Psoas muscle (tissue), 7 donors: ENCODE measurements at regions not wholly inside any gene's neighbourhood (a gene's known extent, or its start where the extent isn't known, plus 50 kb on each side); places are given as distances from the start of the nearest gene placed in this dataset.

Source experiments
- ATAC-seq, 4 donors: fragments of 200-7000 bp; cut with Tn5 transposase; one replicate each; pipeline ENCODE4 v1.9.1; 2020; ENCODE audit warnings: moderate library complexity in 3 of 4, mild to moderate bottlenecking in 2 of 4
- DNase-seq, 2 donors: peaks; one replicate each; pipeline ENCODE4 v3.0.0-alpha.2; 2020
- H3K27ac ChIP-seq: fragments of 200-600 bp; one replicate; pipeline ENCODE4 v1.8.0; 2022
- H3K27me3 ChIP-seq, 3 donors: fragments of 200-600 bp in 1 of 3; one replicate each; pipeline versions ENCODE4 v1.6.1 to v1.8.0; 2013 to 2022; ENCODE audit warnings: low read length in 2 of 3, mild to moderate bottlenecking in 2 of 3, moderate library complexity in 1 of 3; ENCODE audit not compliant: insufficient read depth in 3 of 3
- H3K36me3 ChIP-seq, 2 donors: fragments of 200-600 bp in 1 of 2; one replicate each; pipeline versions ENCODE4 v1.6.1 to v1.8.0; 2013 to 2022; ENCODE audit warnings: low read depth in 1 of 2, mild to moderate bottlenecking in 1 of 2, moderate library complexity in 1 of 2; ENCODE audit not compliant: insufficient read depth in 1 of 2
- H3K4me1 ChIP-seq: fragments of 200-600 bp; one replicate; pipeline ENCODE4 v1.8.0; 2022
- H3K4me3 ChIP-seq: fragments of 200-600 bp; one replicate; pipeline ENCODE4 v1.8.0; 2022; ENCODE audit warnings: mild to moderate bottlenecking
- H3K9me3 ChIP-seq: fragments of 200-600 bp; one replicate; pipeline ENCODE4 v1.8.0; 2022
- WGBS, 3 donors: extraction: QIAGEN DNeasy Blood & Tissue Kit; methylation state at CpG; one replicate each; pipeline versions ENCODE4 v1.1.6 to v1.1.7; 2013; 5-methylcytosine and 5-hydroxymethylcytosine counted together
- intact Hi-C, 2 donors: fragments of 100-400 bp; cut with DNase I; formaldehyde crosslinking; loops; one replicate each; pipeline versions ENCODE4 v1.11.0 to v1.14.2; 2022
- TF ChIP-seq, protein P1 (sequence below): fragments of 200-600 bp; IDR thresholded peaks from one replicate; pipeline ENCODE4 v1.8.0; 2022; ENCODE audit warnings: antibody characterized with exemption
- donor health status: healthy with polysubstance abuse.
- donor health status: DM: no; HTN: no; CAD: no; lungs with moderate emphysema.
- donor health status: Bipolar disorder and iron deficiency.
- donor health status: healthy.
- donor health status: DM: yes; HTN: yes; CAD: no.
- donor health status: DM: no; HTN: no; CAD: no.
- donor health status: DM: yes; HTN: yes; CAD: no.

DNA sequence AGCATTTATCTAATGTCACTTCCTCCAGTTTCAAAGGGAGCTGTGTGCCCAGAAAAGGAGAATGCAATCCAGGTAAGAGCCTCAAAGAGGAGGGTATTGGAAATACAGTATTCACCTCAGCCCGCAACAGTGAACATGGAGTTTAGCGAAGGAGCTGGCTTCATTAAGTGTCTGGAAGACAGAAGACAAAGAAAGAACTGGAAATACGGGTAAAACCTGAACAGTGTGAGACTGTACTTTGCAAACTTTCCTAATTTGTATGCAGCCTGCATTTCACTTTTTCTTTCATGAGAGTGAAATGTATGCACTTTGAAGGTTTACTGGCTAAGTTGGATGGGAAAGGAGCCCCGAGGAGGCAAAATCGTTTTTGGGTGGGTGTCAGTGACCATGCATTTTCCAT is 478.4 kb downstream of the HS3ST3B1 start:
- H3K36me3 ChIP-seq = no peaks in the 10 kb centered on the region
- H3K4me1 ChIP-seq = no peaks in the 10 kb centered on the region
- ATAC-seq = no peak
- WGBS, 3 donors = 87 to 89% (median 87%) methylated on average over 5 of the region's 5 CpGs
- H3K27me3 ChIP-seq = no peaks in the 10 kb centered on the region
- no peak overlapping the region for H3K27ac ChIP-seq
- no peak overlapping the region for H3K4me3 ChIP-seq
- no peak for DNase-seq
- TF ChIP-seq, protein P1, sequence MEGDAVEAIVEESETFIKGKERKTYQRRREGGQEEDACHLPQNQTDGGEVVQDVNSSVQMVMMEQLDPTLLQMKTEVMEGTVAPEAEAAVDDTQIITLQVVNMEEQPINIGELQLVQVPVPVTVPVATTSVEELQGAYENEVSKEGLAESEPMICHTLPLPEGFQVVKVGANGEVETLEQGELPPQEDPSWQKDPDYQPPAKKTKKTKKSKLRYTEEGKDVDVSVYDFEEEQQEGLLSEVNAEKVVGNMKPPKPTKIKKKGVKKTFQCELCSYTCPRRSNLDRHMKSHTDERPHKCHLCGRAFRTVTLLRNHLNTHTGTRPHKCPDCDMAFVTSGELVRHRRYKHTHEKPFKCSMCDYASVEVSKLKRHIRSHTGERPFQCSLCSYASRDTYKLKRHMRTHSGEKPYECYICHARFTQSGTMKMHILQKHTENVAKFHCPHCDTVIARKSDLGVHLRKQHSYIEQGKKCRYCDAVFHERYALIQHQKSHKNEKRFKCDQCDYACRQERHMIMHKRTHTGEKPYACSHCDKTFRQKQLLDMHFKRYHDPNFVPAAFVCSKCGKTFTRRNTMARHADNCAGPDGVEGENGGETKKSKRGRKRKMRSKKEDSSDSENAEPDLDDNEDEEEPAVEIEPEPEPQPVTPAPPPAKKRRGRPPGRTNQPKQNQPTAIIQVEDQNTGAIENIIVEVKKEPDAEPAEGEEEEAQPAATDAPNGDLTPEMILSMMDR = no peak
- no peaks in the 10 kb centered on the region for H3K9me3 ChIP-seq
- intact Hi-C loops = no loop called here

DNA sequence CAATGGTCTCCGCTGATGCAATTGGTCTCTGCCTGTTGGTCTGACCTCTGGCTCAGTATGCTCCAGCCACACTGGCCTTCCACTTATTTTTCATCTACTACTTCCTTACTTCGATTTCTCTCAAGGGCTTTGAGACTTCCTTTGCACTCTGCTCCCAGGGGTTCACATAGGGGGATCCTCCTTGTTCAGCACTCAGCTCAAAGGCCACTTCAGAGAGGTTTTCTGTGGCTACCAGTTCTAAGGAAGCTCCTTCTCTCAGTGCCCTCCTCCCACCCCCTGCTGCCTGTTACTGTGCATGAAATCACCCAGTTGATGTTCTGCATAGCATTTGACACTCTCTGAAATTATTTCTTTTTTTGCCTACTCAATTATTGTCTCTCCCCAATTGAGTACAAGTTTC is 476.4 kb downstream of the HS3ST3B1 start:
- no peak overlapping the region for H3K4me3 ChIP-seq
- no peaks in the 10 kb centered on the region for H3K9me3 ChIP-seq
- no peaks in the 10 kb centered on the region for H3K27me3 ChIP-seq
- intact Hi-C loops = no loop called here
- TF ChIP-seq, protein P1 = no peak
- ATAC-seq (no peak), DNase-seq (no peak)
- WGBS, 3 donors = 53 to 80% (median 61%) methylated on average over 2 of the region's 2 CpGs
- no peaks in the 10 kb centered on the region for H3K4me1 ChIP-seq
- no peaks in the 10 kb centered on the region for H3K36me3 ChIP-seq
- H3K27ac ChIP-seq = no peak overlapping the region

DNA sequence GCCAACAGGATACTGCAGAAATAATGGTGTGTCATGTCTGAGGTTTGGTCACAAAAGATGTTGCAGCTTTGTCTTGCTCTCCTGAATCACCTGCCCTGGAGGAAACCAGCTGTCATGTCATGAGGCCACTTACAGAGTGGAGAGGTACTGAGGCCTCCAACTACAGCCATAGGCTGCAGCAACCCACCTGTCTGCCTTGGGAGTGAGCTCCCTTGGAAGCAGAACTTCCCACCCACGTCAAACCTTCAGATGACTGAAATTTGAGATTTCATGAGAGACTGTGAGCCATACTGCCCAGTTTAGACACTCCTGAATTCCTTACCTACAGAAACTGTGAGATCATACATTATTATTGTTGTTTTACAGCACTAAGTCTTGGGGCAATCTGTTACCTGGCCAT is 475.9 kb downstream of the HS3ST3B1 start:
- intact Hi-C loops = no loop called here
- DNase-seq (no peak), ATAC-seq (no peak)
- Histone ChIP-seq H3K27me3 (no peaks in the 10 kb centered on the region), H3K9me3 (no peaks in the 10 kb centered on the region), H3K36me3 (no peaks in the 10 kb centered on the region), H3K4me1 (no peaks in the 10 kb centered on the region), H3K27ac (no peak overlapping the region), H3K4me3 (no peak overlapping the region)
- TF ChIP-seq, protein P1 = no peak
- WGBS, 3 donors = 24 to 28% (median 24%) methylated on average over 1 of the region's 1 CpG

DNA sequence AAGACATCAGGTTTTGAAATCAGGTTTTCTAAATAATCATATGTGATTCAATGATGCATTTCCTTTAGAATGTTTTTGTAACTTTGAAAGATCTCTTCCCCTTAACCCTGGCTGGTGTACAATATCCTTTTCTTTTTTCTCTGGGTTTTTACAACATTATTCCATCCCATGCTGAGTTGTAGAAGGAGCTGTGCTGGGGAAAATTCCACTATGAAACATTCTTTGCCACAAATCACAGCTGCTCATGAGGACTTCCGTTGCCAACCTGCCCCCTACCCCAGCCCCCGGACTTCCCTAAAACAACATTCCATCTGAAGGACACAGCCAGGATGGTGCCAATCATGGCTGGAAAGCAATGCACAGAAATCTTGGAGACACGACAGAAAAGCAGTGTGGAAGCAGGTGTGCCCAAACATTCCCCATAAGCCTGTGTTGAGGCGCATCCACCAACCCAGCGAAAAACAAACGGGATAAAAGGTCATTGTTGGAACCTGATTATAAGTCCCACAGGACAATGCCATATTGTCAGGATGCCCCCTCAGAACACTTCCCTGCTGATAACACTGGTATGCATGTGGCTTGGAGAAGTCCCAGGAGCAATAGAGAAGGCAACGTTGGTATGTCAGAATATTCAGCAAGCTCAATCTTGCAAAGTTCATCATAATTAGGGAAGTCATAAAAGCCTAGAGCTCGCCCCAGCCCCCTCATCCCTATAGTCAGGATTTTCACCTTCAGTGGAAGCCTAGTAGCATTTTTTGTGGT is 475.0 kb downstream of the HS3ST3B1 start:
- no peaks in the 10 kb centered on the region for H3K27me3 ChIP-seq
- no peak overlapping the region for H3K27ac ChIP-seq
- no peak overlapping the region for H3K4me3 ChIP-seq
- H3K9me3 ChIP-seq = no peaks in the 10 kb centered on the region
- WGBS, 3 donors = 19 to 23% (median 22%) methylated on average over 8 of the region's 8 CpGs
- intact Hi-C loops = no loop called here
- no peaks in the 10 kb centered on the region for H3K36me3 ChIP-seq
- no peak for DNase-seq
- H3K4me1 ChIP-seq = no peaks in the 10 kb centered on the region
- ATAC-seq = no peak
- TF ChIP-seq, protein P1 = no peak

DNA sequence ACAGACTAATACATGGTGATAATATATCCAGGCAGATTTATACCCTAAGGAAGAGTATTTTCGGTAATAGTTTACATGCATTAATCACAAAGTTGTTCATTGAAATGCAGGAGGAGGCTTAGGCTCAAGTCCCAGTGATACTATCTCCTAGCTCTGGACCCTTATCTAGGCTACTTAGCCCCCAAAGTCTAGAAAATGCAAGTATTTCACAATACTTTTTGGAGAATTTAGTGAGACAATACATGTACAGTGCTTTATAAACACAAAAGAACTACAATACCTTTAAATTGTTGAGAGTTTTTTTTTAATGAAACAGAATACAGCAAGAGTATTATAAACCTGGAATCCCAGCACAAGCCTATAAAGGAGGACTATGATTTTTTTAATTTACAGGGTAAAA is 473.9 kb downstream of the HS3ST3B1 start:
- DNase-seq (no peak), ATAC-seq (no peak)
- TF ChIP-seq, protein P1 = no peak
- intact Hi-C loops = no loop called here
- Histone ChIP-seq H3K9me3 (no peaks in the 10 kb centered on the region), H3K4me3 (no peak overlapping the region), H3K27me3 (no peaks in the 10 kb centered on the region), H3K4me1 (no peaks in the 10 kb centered on the region), H3K36me3 (no peaks in the 10 kb centered on the region), H3K27ac (no peak overlapping the region)
- 92 to 97% (median 94%) methylated on average over 1 of the region's 1 CpG for WGBS, 3 donors
